H9 (cell line): ENCODE measurements at regions not wholly inside any gene's neighbourhood (a gene's known extent, or its start where the extent isn't known, plus 50 kb on each side); places are given as distances from the start of the nearest gene placed in this dataset.

Experiments used
- DNase-seq: peaks from one replicate; pipeline ENCODE4 v3.0.0-alpha.2; 2017
- H2AFZ ChIP-seq: one replicate; pipeline ENCODE4 v1.6.1; 2013; ENCODE audit warnings: mild to moderate bottlenecking, low read length, control low read depth, moderate library complexity
- H2AK5ac ChIP-seq: 2 replicates; pipeline ENCODE4 v1.6.1; 2013; ENCODE audit warnings: low read length, control low read depth, mixed read lengths; ENCODE audit not compliant: insufficient read length
- H2BK120ac ChIP-seq: one replicate; pipeline ENCODE4 v1.6.1; 2013; ENCODE audit warnings: low read depth, mild to moderate bottlenecking, low read length, control low read depth, inconsistent platforms; ENCODE audit not compliant: poor library complexity, severe bottlenecking
- H2BK12ac ChIP-seq: 2 replicates; pipeline ENCODE4 v1.6.1; 2013; ENCODE audit warnings: low read length, control low read depth, mixed read lengths, low read depth; ENCODE audit not compliant: insufficient read length
- H2BK15ac ChIP-seq: 2 replicates; pipeline ENCODE4 v1.6.1; 2013; ENCODE audit warnings: low read depth, low read length, control low read depth
- H2BK20ac ChIP-seq: one replicate; pipeline ENCODE4 v1.6.1; 2013; ENCODE audit warnings: low read depth, mild to moderate bottlenecking, low read length, control low read depth, inconsistent platforms; ENCODE audit not compliant: poor library complexity, severe bottlenecking
- H2BK5ac ChIP-seq: 2 replicates; pipeline ENCODE4 v1.6.1; 2013; ENCODE audit warnings: low read length, control low read depth, mixed read lengths; ENCODE audit not compliant: insufficient read length
- H3K14ac ChIP-seq: 2 replicates; pipeline ENCODE4 v1.6.1; 2013; ENCODE audit warnings: low read length, control low read depth; ENCODE audit not compliant: insufficient read depth
- H3K18ac ChIP-seq: 2 replicates; pipeline ENCODE4 v1.6.1; 2013; ENCODE audit warnings: low read depth, mild to moderate bottlenecking, mixed read lengths, low read length, control low read depth; ENCODE audit not compliant: insufficient read length
- H3K23ac ChIP-seq: 2 replicates; pipeline ENCODE4 v1.6.1; 2013; ENCODE audit warnings: low read length, control low read depth, mixed read lengths, low read depth; ENCODE audit not compliant: insufficient read length
- H3K23me2 ChIP-seq: 2 replicates; pipeline ENCODE4 v1.6.1; 2013; ENCODE audit warnings: low read depth, mild to moderate bottlenecking, mixed read lengths, low read length, control low read depth; ENCODE audit not compliant: insufficient read length, poor library complexity, severe bottlenecking
- H3K27ac ChIP-seq: 2 replicates; pipeline ENCODE4 v1.5.1; 2013; ENCODE audit warnings: low read length, control low read depth, mixed read lengths, low read depth; ENCODE audit not compliant: insufficient read length
- H3K27me3 ChIP-seq: 2 replicates; pipeline ENCODE4 v1.6.1; 2013; ENCODE audit warnings: low read length, control low read depth, inconsistent platforms; ENCODE audit not compliant: insufficient read depth
- H3K4ac ChIP-seq: 2 replicates; pipeline ENCODE4 v1.6.1; 2013; ENCODE audit warnings: low read depth, mild to moderate bottlenecking, control low read depth, inconsistent platforms, low read length, moderate library complexity
- H3K4me1 ChIP-seq: 2 replicates; pipeline ENCODE4 v1.6.1; 2013; ENCODE audit warnings: low read length, control low read depth, inconsistent platforms; ENCODE audit not compliant: insufficient read depth
- H3K4me2 ChIP-seq: 2 replicates; pipeline ENCODE4 v1.6.1; 2013; ENCODE audit warnings: low read length, control low read depth, mixed read lengths; ENCODE audit not compliant: insufficient read length, insufficient read depth
- H3K56ac ChIP-seq: 2 replicates; pipeline ENCODE4 v1.6.1; 2013; ENCODE audit warnings: low read depth, mild to moderate bottlenecking, mixed read lengths, low read length, control low read depth; ENCODE audit not compliant: insufficient read length
- H3K79me1 ChIP-seq: 2 replicates; pipeline ENCODE4 v1.6.1; 2013; ENCODE audit warnings: low read depth, mild to moderate bottlenecking, moderate library complexity, low read length, control low read depth, inconsistent platforms; ENCODE audit not compliant: insufficient read depth, poor library complexity, severe bottlenecking
- H3K79me2 ChIP-seq: 2 replicates; pipeline ENCODE4 v1.6.1; 2013; ENCODE audit warnings: low read length, control low read depth, inconsistent platforms; ENCODE audit not compliant: insufficient read depth
- H3K9ac ChIP-seq: 2 replicates; pipeline ENCODE4 v1.6.1; 2013; ENCODE audit warnings: low read length, control low read depth, mixed read lengths; ENCODE audit not compliant: insufficient read length; ENCODE audit errors: extremely low read depth
- H3K9me3 ChIP-seq: one replicate; pipeline ENCODE4 v1.6.1; 2013; ENCODE audit warnings: low read depth, low read length, inconsistent platforms; ENCODE audit not compliant: control insufficient read depth
- H3T11ph ChIP-seq: one replicate; pipeline ENCODE4 v1.6.1; 2013; ENCODE audit warnings: mild to moderate bottlenecking, low read length, control low read depth, inconsistent platforms
- H4K20me1 ChIP-seq: one replicate; pipeline ENCODE4 v1.6.1; 2013; ENCODE audit not compliant: control insufficient read depth, insufficient read length, insufficient read depth
- H4K5ac ChIP-seq: 2 replicates; pipeline ENCODE4 v1.6.1; 2013; ENCODE audit warnings: low read depth, mild to moderate bottlenecking, mixed read lengths, low read length, control low read depth; ENCODE audit not compliant: insufficient read length
- H4K8ac ChIP-seq: replicated peaks from 2 replicates; pipeline ENCODE4 v1.6.1; 2013; ENCODE audit warnings: low read length, control low read depth, mixed read lengths, low read depth; ENCODE audit not compliant: insufficient read length
- H4K91ac ChIP-seq: 2 replicates; pipeline ENCODE4 v1.6.1; 2013; ENCODE audit warnings: low read depth, mild to moderate bottlenecking, moderate library complexity, mixed read lengths, low read length, control low read depth; ENCODE audit not compliant: insufficient read length
- H3K27ac Mint-ChIP-seq, 3 experiments: 2 replicates in 2 of 3; 3 replicates in 1 of 3; pipeline ENCODE4 v1.8.0; 2020 to 2021; ENCODE audit warnings: mixed read lengths in 3 of 3, mild to moderate bottlenecking in 1 of 3, moderate library complexity in 1 of 3
- H3K27me3 Mint-ChIP-seq: 2 replicates; pipeline ENCODE4 v1.8.0; 2021; ENCODE audit warnings: low read depth, mild to moderate bottlenecking, moderate library complexity, mixed read lengths
- H3K36me3 Mint-ChIP-seq, 3 experiments: 2 replicates in 2 of 3; 3 replicates in 1 of 3; pipeline ENCODE4 v1.8.0; 2020 to 2021; ENCODE audit warnings: low read depth in 3 of 3, mixed read lengths in 3 of 3; ENCODE audit not compliant: insufficient read depth in 1 of 3
- H3K4me1 Mint-ChIP-seq, 2 experiments: 2 replicates each; pipeline ENCODE4 v1.8.0; 2020; ENCODE audit warnings: mixed read lengths in 2 of 2
- H3K4me3 Mint-ChIP-seq, 2 experiments: 2 replicates in 1 of 2; 3 replicates in 1 of 2; pipeline ENCODE4 v1.8.0; 2020 to 2021; ENCODE audit warnings: mild to moderate bottlenecking in 2 of 2, mixed read lengths in 2 of 2, moderate library complexity in 1 of 2
- H3K9me3 Mint-ChIP-seq, 2 experiments: 2 replicates in 1 of 2; 3 replicates in 1 of 2; pipeline ENCODE4 v1.8.0; 2020; ENCODE audit warnings: mild to moderate bottlenecking in 2 of 2, mixed read lengths in 2 of 2, moderate library complexity in 1 of 2
- TF ChIP-seq, protein P1 (sequence below): fragments of 200-600 bp; sonication (generic); conservative IDR thresholded peaks from 3 replicates; pipeline ENCODE4 v1.8.0; 2021; ENCODE audit warnings: antibody characterized with exemption, mild to moderate bottlenecking

DNA sequence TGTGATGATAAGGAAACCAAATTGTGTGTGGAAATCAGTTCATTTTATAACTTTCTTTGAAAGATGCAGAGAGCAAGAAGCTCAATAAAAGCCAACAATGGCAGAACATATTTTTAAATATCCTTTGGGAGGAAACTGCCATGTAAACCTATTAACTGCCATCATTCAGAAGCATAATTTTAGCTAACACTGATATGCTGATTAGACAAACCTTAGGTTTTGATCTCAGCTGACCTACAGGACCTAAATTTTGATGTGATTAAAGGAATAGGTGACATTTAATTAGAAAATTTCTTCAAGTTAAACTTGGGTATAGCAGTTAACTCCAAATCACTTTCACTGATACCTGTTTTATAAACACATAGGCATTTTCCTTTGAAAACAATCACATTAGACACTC is 187.1 kb downstream of the TFAP2B start:
- DNase-seq = no peak
- Histone ChIP-seq H4K20me1 (no peaks in the 10 kb centered on the region), H2BK5ac (no peak overlapping the region), H3K9me3 (no peaks in the 10 kb centered on the region), H3K9ac (no peak overlapping the region), H3K18ac (no peak overlapping the region), H2BK12ac (no peak overlapping the region), H3K23me2 (no peaks in the 10 kb centered on the region), H2BK15ac (no peak overlapping the region), H3K27ac (no peak overlapping the region), H4K5ac (no peak overlapping the region), H3K79me1 (no peaks in the 10 kb centered on the region), H3K23ac (no peak overlapping the region), H2AFZ (no peak overlapping the region), H4K91ac (no peak overlapping the region), H3K27me3 (no peaks in the 10 kb centered on the region), H3K79me2 (no peaks in the 10 kb centered on the region), H3K56ac (no peak overlapping the region), H2BK120ac (no peak overlapping the region), H3K4me1 (no peaks in the 10 kb centered on the region), H4K8ac (no peak overlapping the region), H2BK20ac (no peak overlapping the region), H3K4me2 (no peak overlapping the region), H2AK5ac (no peak overlapping the region), H3T11ph (no peak overlapping the region), H3K14ac (no peak overlapping the region), H3K4ac (no peak overlapping the region)
- TF ChIP-seq, protein P1, sequence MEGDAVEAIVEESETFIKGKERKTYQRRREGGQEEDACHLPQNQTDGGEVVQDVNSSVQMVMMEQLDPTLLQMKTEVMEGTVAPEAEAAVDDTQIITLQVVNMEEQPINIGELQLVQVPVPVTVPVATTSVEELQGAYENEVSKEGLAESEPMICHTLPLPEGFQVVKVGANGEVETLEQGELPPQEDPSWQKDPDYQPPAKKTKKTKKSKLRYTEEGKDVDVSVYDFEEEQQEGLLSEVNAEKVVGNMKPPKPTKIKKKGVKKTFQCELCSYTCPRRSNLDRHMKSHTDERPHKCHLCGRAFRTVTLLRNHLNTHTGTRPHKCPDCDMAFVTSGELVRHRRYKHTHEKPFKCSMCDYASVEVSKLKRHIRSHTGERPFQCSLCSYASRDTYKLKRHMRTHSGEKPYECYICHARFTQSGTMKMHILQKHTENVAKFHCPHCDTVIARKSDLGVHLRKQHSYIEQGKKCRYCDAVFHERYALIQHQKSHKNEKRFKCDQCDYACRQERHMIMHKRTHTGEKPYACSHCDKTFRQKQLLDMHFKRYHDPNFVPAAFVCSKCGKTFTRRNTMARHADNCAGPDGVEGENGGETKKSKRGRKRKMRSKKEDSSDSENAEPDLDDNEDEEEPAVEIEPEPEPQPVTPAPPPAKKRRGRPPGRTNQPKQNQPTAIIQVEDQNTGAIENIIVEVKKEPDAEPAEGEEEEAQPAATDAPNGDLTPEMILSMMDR = no peak
- H3K27ac Mint-ChIP-seq = no peak overlapping the region
- H3K36me3 Mint-ChIP-seq = no peaks in the 10 kb centered on the region
- no peaks in the 10 kb centered on the region; the same call in 1 of the 2 replicates for H3K27me3 Mint-ChIP-seq
- H3K4me1 Mint-ChIP-seq = no peaks in the 10 kb centered on the region
- no peak overlapping the region for H3K4me3 Mint-ChIP-seq
- H3K9me3 Mint-ChIP-seq = no peaks in the 10 kb centered on the region
